ENCODE measurements at regions not wholly inside any gene's neighbourhood (a gene's known extent, or its start where the extent isn't known, plus 50 kb on each side); places are given as distances from the start of the nearest gene placed in this dataset.
"Not testable (repeated sequence)": the region's sequence is repeated elsewhere in the genome, so short reads cannot be mapped to it uniquely, and the experiment has no call there.

- DNase-seq (ENCODE audit: insufficient read length) = no peak
- no peak for FAIRE-seq
- TF ChIP-seq POLR2A (IDR thresholded peaks at IDR 0.05; ENCODE audit: low read depth, low read length) (no peak), POLR2AphosphoS5 (IDR thresholded peaks at IDR 0.05; ENCODE audit: low read depth, low read length) (no peak)
Observed at GRCh38 chr1:230499496-230499895, 73.4 kb upstream of the PGBD5 start.

GRCh38 chr1:230498704-230499103 is 72.6 kb upstream of the PGBD5 start:
- TF ChIP-seq TAF1 (IDR thresholded peaks at IDR 0.05; ENCODE audit: borderline replicate concordance, low read depth, low read length) = no peak
- no peak for TF ChIP-seq POLR2A (IDR thresholded peaks at IDR 0.05; ENCODE audit: low read depth, low read length)
- no peak for TF ChIP-seq POLR2AphosphoS5 (IDR thresholded peaks at IDR 0.05; ENCODE audit: low read depth, low read length)
- FAIRE-seq (no peak), DNase-seq (ENCODE audit: insufficient read length) (no peak)

DNA sequence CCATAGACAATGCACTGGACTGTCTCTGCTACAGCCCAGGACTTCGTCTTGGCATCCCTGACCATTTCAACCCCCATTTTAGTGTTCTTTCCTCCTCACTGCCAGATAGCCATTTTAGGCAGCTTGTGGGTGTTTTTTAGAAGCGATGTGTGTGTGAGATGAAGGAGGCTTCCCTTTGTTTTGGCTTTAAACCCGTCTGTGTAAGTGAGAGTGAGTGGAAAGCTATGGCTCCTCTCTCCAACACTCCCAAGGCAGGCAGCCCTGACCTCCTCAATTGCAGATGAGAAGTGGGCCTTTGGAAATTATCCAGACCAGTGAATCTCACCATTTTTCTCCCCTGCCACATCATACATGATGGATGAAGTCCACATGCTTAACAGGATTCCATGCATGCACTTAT is 70.3 kb upstream of the PGBD5 start:
- FAIRE-seq = no peak
- TF ChIP-seq POLR2AphosphoS5 (IDR thresholded peaks at IDR 0.05; ENCODE audit: low read depth, low read length) = no peak
- no peak for TF ChIP-seq POLR2A (IDR thresholded peaks at IDR 0.05; ENCODE audit: low read depth, low read length)
- TF ChIP-seq TAF1 (IDR thresholded peaks at IDR 0.05; ENCODE audit: borderline replicate concordance, low read depth, low read length) = no peak
- no peak for DNase-seq (ENCODE audit: insufficient read length)

DNA sequence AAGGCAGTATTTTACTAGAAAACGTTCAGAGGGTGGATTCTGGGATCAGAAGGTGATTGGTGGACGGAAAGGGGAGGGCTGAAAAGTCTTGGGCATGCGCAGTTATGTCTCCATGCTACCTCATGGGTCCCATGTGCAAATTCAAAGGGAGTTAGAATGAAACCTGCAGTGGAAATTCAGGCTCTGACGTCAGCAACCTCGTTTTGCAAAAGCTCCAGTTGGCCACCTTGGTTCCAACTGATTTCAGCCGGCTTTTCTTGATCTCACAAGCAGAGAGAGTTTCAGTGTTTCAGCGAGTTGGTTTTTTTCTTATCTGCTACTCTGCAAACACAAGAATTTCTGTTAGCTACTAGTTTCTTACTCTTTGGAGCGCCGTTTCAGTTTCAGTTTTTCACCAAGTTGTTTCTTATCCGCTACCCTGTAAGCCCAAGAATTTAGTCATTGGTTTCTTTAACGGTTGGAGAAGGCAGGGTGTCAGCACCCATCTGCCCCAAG is 69.8 kb upstream of the PGBD5 start:
- TF ChIP-seq POLR2AphosphoS5 (IDR thresholded peaks at IDR 0.05; ENCODE audit: low read depth, low read length) (no peak), POLR2A (IDR thresholded peaks at IDR 0.05; ENCODE audit: low read depth, low read length) (no peak), TAF1 (IDR thresholded peaks at IDR 0.05; ENCODE audit: borderline replicate concordance, low read depth, low read length) (no peak)
- FAIRE-seq (no peak), DNase-seq (ENCODE audit: insufficient read length) (no peak)

GRCh38 chr1:230495076-230495475 is 68.9 kb upstream of the PGBD5 start:
- FAIRE-seq (no peak), DNase-seq (ENCODE audit: insufficient read length) (no peak)
- TF ChIP-seq TAF1 (IDR thresholded peaks at IDR 0.05; ENCODE audit: borderline replicate concordance, low read depth, low read length) (no peak), POLR2AphosphoS5 (IDR thresholded peaks at IDR 0.05; ENCODE audit: low read depth, low read length) (no peak), POLR2A (IDR thresholded peaks at IDR 0.05; ENCODE audit: low read depth, low read length) (no peak)

DNA sequence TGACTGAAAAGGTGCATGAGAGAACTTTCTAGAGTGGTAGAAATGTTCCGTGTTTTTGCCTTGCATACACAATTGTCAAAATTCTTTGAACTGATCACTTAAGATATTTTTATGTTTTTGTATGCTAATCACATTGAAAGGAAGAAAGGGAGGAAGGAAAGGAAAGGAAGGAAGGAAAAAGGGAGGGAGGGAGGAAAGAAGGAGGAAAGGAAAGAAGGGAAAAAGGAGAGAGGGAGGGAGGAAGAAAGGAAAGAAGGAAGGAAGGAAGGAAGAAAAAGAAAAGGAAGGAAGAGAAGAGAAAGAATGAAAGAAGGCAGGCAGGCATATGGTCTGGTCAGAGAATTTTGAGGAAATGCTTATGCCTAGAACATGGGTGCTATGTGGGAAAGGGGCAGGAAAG is 68.4 kb upstream of the PGBD5 start:
- DNase-seq (ENCODE audit: insufficient read length) = no peak
- TF ChIP-seq TAF1 (IDR thresholded peaks at IDR 0.05; ENCODE audit: borderline replicate concordance, low read depth, low read length) = no peak
- TF ChIP-seq POLR2A (IDR thresholded peaks at IDR 0.05; ENCODE audit: low read depth, low read length) = no peak
- TF ChIP-seq POLR2AphosphoS5 (IDR thresholded peaks at IDR 0.05; ENCODE audit: low read depth, low read length) = no peak
- FAIRE-seq = no peak

DNA sequence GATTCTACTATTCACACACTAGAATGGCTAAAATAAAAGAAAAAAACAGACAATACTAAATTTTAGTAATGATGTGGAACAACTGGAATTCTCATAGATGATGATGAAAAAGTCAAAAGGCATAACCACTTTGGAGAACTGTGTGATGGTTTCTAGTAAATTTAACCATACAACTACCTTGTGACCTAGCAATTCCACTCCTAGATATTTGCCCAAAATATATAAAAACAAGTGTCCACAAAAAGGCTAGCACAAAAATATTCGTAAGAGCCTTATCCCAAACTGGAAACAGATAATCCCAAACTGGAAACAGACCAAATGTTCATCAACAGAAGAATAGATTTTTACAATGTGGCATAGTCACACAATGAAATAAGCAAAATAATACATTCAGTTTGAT is 67.9 kb upstream of the PGBD5 start:
- FAIRE-seq = no peak
- no peak for DNase-seq (ENCODE audit: insufficient read length)
- no peak for TF ChIP-seq POLR2A (IDR thresholded peaks at IDR 0.05; ENCODE audit: low read depth, low read length)
- no peak for TF ChIP-seq POLR2AphosphoS5 (IDR thresholded peaks at IDR 0.05; ENCODE audit: low read depth, low read length)
- TF ChIP-seq TAF1 (IDR thresholded peaks at IDR 0.05; ENCODE audit: borderline replicate concordance, low read depth, low read length) = no peak

GRCh38 chr1:230493264-230493663 is 67.1 kb upstream of the PGBD5 start:
- TF ChIP-seq POLR2A (IDR thresholded peaks at IDR 0.05; ENCODE audit: low read depth, low read length) (no peak), TAF1 (IDR thresholded peaks at IDR 0.05; ENCODE audit: borderline replicate concordance, low read depth, low read length) (no peak), POLR2AphosphoS5 (IDR thresholded peaks at IDR 0.05; ENCODE audit: low read depth, low read length) (no peak)
- DNase-seq (ENCODE audit: insufficient read length) = no peak
- FAIRE-seq = no peak

DNA sequence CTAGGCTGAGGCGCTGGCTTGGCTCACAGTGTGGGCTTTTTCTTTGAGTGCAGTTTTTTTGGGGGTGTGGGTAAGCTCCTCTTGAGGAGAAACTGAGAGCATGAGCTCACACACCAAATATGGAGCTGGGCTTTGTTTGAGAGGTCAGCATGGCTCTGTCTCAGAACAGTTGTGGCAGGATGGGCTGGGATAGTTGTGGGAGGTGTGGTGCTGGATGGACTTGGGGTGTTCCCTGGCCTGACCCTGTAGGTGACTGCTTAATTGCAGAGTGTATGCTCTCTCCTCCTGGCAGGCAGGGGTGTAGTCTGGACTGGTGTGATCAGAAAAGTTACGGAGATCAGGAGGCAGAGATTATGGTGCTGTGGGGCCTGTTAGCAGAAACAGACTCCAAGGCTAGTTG is 64.3 kb upstream of the PGBD5 start:
- no peak for FAIRE-seq

GRCh38 chr1:230487773-230488428 is 61.8 kb upstream of the PGBD5 start:
- no peak for DNase-seq (ENCODE audit: insufficient read length)
- no peak for FAIRE-seq
- no peak for TF ChIP-seq TAF1 (IDR thresholded peaks at IDR 0.05; ENCODE audit: borderline replicate concordance, low read depth, low read length)
- no peak for TF ChIP-seq POLR2A (IDR thresholded peaks at IDR 0.05; ENCODE audit: low read depth, low read length)
- TF ChIP-seq POLR2AphosphoS5 (IDR thresholded peaks at IDR 0.05; ENCODE audit: low read depth, low read length) = no peak

More for the DNA sequence above, 64.3 kb upstream of the PGBD5 start:
- DNase-seq (ENCODE audit: insufficient read length) = no peak
- no peak for TF ChIP-seq POLR2AphosphoS5 (IDR thresholded peaks at IDR 0.05; ENCODE audit: low read depth, low read length)

DNA sequence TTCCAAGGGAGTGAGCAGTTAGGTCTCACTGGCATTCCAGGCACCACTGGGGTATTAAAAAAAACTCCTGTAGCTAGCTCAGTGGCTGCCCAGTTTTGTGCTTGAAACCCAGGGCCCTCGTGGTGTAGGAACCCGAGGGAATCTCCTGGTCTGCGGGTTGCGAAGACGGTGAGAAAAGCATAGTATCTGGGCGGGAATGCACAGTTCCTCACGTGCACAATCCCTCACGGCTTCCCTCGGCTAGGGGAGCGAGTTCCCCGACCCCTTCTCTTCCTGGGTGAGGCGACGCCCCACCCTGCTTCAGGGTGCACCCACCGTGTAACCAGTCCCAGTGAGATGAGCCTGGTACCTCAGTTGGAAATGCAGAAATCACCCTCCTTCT is 50.5 kb upstream of the PGBD5 start:
- no peak for DNase-seq (ENCODE audit: insufficient read length)
- no peak for FAIRE-seq
- TF ChIP-seq TAF1 (IDR thresholded peaks at IDR 0.05; ENCODE audit: borderline replicate concordance, low read depth, low read length) (no peak), POLR2A (IDR thresholded peaks at IDR 0.05; ENCODE audit: low read depth, low read length) (no peak), POLR2AphosphoS5 (IDR thresholded peaks at IDR 0.05; ENCODE audit: low read depth, low read length) (no peak)

- not testable (repeated sequence) for FAIRE-seq; DNase-seq (ENCODE audit: insufficient read length)
Observed at GRCh38 chr1:230475856-230476621, 49.9 kb upstream of the PGBD5 start.
